ENCODE measurements at regions not wholly inside any gene's neighbourhood (a gene's known extent, or its start where the extent isn't known, plus 50 kb on each side); places are given as distances from the start of the nearest gene placed in this dataset.

GRCh38 chr12:102601621-102602020 is 121.3 kb upstream of the IGF1 start:
- no peak for DNase-seq

DNA sequence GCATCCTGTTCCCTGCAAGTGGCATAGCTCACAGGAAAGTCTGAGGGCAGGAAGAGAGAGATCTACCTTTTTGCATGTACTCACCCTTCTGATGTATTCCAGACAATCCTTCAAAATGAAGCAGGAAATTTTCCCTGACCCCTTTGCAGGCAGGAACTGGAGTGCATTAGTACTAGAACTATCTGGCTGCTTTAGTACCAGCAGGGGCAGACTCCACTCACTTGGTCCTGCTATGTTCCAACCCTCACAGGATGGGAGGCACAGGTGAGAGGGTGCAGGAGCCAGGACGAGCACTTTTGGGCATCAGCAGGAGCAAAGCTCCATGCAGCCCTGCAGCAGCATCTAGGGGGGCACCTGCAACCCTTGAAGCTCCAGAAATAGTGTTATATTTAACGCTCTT is 116.3 kb upstream of the IGF1 start:
- no peak for DNase-seq

DNA sequence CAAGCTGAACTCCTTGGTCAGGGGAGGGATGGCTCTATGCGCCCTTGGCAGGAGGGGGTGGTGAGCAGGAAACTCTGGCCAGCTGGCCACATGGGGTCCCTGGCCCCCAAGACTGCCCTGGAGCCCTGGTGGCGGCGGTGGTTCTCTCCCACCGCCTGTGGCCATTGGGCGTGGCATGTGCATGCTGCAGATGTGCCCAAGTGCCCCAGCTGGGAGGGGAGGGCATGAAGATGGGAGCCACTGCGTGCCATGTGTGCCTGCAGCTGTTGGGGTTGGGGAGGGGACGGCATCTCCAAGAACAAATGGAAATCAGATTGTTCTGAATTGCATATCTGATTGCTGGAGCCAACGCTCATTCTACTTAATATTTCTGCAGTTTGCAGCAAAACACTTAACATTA is 115.7 kb upstream of the IGF1 start:
- peak in 1 of 58 donors; percentile 3 for DNase-seq

DNA sequence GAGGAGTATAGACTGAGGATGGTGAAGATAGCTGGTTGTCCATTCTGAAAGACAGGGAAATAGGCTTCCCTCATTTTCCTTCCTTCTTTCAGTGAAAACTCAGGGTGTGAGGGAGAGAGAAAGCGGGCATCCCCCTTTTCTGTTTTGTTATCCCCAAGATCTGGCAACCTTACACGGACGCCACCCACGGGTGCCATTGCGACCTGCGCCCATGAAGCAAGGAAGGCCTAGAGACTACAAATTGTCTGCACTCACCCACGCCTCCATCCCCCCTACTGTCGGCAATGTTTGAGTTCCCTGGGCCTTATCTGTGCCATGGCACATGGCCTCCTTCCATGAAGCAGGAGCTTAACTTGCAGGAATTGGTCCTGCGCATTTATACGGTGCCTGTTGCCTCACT is 115.0 kb upstream of the IGF1 start:
- no peak for DNase-seq

GRCh38 chr12:102593134-102593533 is 112.8 kb upstream of the IGF1 start:
- no peak for DNase-seq

DNA sequence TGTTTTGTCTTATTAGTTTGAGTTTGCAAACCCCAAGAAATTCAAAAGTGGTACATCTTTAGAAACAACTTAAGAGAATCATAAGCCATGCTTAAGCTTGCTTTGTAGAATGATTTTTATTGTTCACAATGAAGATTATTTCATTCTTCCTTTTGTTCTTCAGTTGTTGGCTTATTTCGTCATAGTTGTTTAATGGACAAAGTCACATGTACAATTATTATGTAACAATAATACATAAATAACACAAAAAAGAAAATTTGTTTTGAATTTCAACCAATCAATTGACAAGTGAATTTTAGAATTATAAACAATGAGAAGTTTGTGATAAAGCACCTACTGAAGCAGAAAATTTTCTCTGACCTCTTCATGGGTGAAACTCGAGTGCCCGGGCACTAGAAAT is 111.8 kb upstream of the IGF1 start:
- DNase-seq, result no peak

GRCh38 chr12:102573237-102573636 is 92.9 kb upstream of the IGF1 start:
- no peak for DNase-seq

- DNase-seq, result no peak
These were observed 91.5 kb upstream of the IGF1 start for GRCh38 chr12:102571889-102572288.

DNA sequence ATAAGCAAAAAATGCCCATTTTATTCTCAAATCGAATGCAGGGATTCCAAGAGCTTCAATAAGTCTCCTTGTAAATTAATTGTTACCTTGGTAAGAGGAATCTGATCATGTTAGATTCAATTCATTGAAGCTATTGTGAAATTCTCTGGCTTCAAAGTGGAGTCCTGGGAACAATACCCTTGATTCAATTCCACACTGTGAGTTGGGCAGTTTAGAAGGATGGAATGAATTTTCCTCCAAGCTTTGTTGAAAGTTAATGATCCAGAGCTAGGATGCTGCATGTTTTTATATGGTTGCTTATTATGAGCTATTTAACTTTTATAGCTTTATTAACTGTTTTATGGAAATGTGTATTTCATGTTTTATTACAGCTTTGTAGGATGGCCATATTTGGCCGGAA is 89.9 kb upstream of the IGF1 start:
- DNase-seq, result no peak

DNA sequence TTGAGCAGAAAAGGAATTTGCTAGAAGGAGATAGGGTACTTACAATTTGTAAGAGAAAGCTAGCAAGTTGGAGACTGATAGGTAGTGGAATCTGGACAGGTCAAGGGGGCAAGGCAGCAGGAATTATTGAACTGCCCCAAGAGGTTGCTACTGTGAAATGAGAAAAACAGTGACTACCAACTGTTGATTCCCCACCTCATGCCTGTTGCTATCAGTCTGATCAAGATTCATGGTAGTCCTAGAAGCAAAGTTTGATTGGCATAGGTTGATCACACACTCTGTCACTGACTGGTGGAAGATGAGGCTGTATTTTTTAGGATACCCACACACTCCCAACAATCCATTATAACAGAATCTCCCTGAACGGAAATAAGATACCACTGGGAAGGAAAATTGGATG is 89.4 kb upstream of the IGF1 start:
- no peak for DNase-seq

GRCh38 chr12:102568276-102568675 is 87.9 kb upstream of the IGF1 start:
- no peak for DNase-seq

- no peak for DNase-seq
These were observed 86.9 kb upstream of the IGF1 start for GRCh38 chr12:102567031-102567985.

DNA sequence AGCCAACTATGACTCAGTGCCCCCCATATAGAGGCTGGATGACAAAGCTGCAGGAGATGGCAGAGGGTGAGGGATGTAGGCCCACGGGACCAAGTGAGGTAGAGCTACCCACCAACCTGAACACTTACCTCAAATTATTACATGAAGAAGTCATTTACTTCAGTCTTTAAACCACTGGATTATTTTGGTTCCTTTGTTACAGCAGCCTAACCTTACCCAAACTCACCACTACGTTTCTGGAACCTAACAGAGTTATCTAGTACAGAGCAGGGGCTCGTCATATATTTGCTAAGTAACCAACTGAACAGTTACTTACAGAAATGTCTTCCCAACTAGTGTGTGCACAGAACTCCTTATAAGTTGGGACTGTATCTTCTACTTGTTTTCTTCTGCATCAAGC is 85.2 kb upstream of the IGF1 start:
- DNase-seq, result no peak

DNA sequence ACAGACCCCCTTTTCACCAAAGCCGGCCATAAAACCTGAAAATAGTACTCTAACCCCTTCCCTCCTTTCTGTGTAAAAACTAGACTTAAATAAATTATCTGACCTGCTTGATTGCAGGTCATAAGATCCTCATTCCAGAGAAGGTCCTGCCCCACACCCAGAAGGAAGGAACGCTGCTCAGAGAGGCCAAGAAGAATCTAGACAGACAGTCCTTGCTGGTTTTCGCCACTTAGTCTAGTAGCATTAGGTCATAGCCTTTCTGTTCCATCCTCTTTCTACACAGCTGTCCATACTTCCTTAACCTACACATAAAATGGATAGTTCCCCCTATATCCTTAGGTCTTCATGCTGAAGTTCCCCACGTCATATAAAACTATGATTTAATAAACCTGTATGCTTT is 83.7 kb upstream of the IGF1 start:
- DNase-seq, result no peak

DNA sequence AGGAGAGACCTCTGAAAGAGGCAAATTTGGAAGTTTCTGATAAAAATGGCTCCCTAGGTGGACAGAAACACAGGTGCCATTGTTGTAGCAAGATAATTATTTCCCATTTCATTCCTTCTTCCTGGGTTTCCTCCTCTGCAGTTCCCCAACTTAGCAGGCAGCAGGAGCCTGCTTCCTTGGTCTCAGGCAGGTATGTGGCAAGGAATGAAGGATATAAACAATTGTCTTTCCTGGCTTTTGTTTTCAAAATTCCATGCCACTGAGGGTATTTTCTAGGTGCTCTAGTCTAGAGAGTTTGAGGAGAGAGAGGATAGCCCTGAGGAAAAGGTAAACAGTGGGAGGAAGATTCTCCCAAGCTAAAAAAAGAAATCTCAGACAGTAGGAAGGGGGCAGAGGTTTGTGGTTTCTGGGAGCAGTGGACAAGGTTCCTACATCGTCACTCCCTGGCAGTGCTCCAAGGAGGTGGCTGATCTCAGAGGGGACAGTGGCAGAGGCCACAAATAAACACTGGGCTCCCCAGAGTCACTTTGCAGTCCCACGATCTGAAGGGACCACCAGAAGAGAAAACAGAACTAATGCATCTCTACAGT is 82.6 kb upstream of the IGF1 start:
- no peak for DNase-seq

DNA sequence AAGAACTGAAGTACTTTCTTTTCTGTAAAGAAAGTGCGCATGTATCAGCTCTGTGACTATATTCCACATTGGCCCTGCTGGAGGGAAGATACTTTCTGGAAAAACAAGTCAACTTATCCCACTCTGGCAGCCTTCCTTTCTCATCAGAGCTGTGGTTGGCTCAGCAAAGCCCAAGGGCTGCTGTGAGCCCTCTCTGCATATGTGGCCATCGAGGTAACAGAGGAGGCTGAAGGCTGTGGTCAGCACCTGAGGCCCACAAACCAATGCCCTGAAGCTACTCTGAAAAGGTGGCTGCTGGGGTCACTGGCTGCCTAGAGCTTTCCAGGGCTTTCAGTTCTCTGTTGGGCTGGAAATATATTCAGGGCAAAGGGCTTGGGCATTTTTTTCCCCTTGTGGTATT is 70.8 kb upstream of the IGF1 start:
- no peak for DNase-seq

- DNase-seq, result no peak
These were observed 69.3 kb upstream of the IGF1 start for GRCh38 chr12:102549691-102550090.

- DNase-seq, result no peak
These were observed 68.2 kb upstream of the IGF1 start for GRCh38 chr12:102548543-102548942.

DNA sequence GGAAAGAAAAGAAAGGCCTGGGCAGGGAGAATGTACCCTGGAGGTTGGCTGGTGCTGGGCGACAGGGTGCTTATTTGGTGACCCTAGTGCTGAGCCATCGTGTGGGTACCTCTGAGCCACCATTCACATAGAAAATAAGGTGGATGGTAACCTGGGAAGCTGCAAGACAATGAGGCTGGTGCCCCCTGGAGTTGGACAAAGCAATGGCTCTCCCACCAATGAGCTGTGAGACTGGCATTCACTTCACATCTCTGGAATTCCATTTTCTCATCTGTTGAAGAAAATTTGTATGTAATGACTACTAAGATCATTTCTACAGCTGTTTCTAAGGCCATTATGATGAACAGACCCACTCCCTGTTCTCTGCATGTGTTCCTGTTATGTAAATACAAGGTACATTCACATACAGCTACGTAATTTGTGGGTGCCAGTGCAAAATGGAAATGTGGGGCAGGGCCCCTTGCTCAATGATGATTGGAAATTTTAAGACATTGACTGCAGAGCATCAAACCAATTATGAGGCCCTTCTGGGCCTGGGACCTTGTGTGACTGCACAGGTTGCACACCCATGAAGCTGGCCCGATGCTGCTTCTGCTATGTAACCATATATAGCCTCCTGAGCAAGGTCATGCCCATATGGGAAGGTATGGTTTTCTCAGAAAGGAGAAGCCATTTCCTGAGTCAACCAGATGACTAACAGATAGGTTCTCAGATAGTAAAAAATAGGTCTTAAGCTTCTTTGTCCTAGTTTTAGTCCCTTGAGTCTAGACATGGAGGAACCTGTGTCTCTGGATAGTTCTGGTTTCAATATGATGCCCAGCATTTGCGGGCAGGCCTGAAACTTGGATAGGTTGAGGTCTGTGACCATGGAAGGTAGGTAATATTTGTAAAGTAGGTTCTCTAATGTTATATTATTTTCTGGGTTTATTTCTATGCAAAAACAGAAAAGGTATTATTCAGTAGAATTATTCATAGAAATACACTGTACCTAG is 63.4 kb upstream of the IGF1 start:
- no peak for DNase-seq

DNA sequence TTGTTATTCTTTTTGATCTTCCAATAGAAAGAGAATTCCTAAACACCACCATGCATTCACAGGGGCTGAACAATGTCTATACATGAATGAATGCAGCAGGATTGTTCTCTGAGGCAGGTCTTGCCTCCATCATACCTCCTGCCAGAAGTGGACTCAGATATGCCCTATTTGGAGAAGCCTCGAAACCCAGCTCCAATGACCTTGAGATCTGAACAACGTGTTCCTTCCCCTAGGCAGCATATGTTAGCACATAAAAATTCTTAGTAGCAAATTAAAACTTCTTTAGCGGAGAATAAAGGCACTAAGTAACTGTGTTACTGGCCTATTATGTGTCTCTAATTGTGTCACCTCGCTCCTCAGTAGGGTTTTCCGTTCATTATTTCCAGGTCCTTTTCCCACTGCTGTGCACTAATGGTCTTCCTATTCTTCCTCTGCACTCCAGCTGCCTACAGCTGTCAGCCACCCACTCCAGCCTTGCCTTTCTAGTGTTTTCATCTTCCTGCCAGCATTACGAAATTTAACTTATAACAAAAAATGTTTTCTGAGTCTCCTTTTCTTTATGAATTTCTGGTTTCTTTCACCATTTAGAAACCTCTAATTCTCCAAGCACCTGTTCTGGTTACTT is 62.6 kb upstream of the IGF1 start:
- DNase-seq, result no peak

DNA sequence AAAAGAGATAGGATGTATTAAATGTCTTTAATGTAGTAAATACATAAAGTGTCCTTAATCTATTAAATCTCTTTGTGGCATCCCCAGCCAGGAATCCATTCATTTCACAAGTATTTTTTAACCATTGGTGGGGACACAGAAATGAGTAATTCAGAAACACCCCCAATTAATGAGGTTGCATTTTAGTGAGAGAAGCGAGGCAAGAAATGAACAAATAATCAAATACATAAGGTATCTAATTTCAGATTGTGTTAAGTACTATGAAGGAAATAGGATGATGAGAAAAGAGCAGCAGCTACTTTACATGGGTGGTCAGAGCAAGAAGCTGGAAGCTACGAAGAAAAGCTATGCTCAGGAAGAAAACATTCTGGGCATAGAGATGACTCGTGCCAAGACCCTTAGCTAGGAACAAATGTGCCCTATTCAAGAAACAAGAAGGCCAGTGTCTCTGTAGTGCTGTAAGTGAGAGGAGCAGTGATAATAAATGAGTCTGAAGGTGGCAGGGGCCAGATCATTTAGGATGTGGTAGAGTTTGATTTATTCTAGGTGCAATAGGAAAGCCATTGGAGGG is 60.5 kb upstream of the IGF1 start:
- DNase-seq, result no peak

Data from anterior cingulate cortex (tissue), 58 donors.